Thoracic aorta (tissue), 2 donors: ENCODE measurements at regions not wholly inside any gene's neighbourhood (a gene's known extent, or its start where the extent isn't known, plus 50 kb on each side); places are given as distances from the start of the nearest gene placed in this dataset.

ENCODE experiments used
- ATAC-seq: fragments of 150-250 bp; one replicate; pipeline ENCODE4 v1.8.0; 2017; ENCODE audit warnings: low read depth; ENCODE audit not compliant: insufficient number of reproducible peaks, low FRiP score
- DNase-seq: peaks from one replicate; pipeline ENCODE4 v3.0.0-alpha.2; 2020; ENCODE audit warnings: low spot score
- H3K27ac ChIP-seq, 2 donors: fragments of 200-600 bp; sonication (generic); 1 replicate in 1 of 2; 2 replicates in 1 of 2; pipeline ENCODE4 v1.5.1; 2016; ENCODE audit warnings: mild to moderate bottlenecking in 2 of 2, moderate library complexity in 2 of 2
- H3K27me3 ChIP-seq: fragments of 200-600 bp; sonication (generic); replicated peaks from 2 replicates; pipeline ENCODE4 v1.6.0; 2016; ENCODE audit warnings: mild to moderate bottlenecking; ENCODE audit not compliant: insufficient read depth
- H3K36me3 ChIP-seq: fragments of 200-600 bp; sonication (generic); one replicate; pipeline ENCODE4 v1.5.1; 2016
- H3K4me1 ChIP-seq, 2 donors: fragments of 200-600 bp; sonication (generic); 1 replicate in 1 of 2; 2 replicates in 1 of 2; pipeline versions ENCODE4 v1.5.1 to v1.6.0; 2016; ENCODE audit warnings: low read depth in 2 of 2, mild to moderate bottlenecking in 1 of 2; ENCODE audit not compliant: control insufficient read depth in 1 of 2
- H3K4me3 ChIP-seq: fragments of 200-600 bp; sonication (generic); 2 replicates; pipeline ENCODE4 v1.5.1; 2016; ENCODE audit warnings: mild to moderate bottlenecking
- H3K9me3 ChIP-seq: fragments of 200-600 bp; sonication (generic); 2 replicates; pipeline ENCODE4 v1.5.1; 2016
- CTCF ChIP-seq: fragments of 200-600 bp; sonication (generic); IDR thresholded peaks from one replicate; pipeline ENCODE4 v1.5.1; 2019; ENCODE audit warnings: antibody characterized with exemption

- ATAC-seq (no peak), DNase-seq (no peak)
- Histone ChIP-seq H3K27me3 (no peaks in the 10 kb centered on the region), H3K36me3 (no peaks in the 10 kb centered on the region), H3K4me3 (no peak overlapping the region), H3K27ac (no peak overlapping the region), H3K4me1 (no peaks in the 10 kb centered on the region), H3K9me3 (no peaks in the 10 kb centered on the region)
- TF ChIP-seq CTCF, result no peak
Observed at GRCh38 chr5:39942606-39943005, 517.8 kb upstream of the DAB2 start.

GRCh38 chr5:39941416-39941815, 516.6 kb upstream of the DAB2 start:
- ATAC-seq (no peak), DNase-seq (no peak)
- no peaks in the 10 kb centered on the region for H3K9me3 ChIP-seq
- no peak for TF ChIP-seq CTCF
- H3K4me3 ChIP-seq, result no peak overlapping the region
- no peaks in the 10 kb centered on the region for H3K27me3 ChIP-seq
- H3K4me1 ChIP-seq, result no peaks in the 10 kb centered on the region
- no peaks in the 10 kb centered on the region for H3K36me3 ChIP-seq
- no peak overlapping the region for H3K27ac ChIP-seq

- Histone ChIP-seq H3K36me3 (no peaks in the 10 kb centered on the region), H3K4me1 (no peaks in the 10 kb centered on the region), H3K4me3 (no peak overlapping the region), H3K9me3 (no peaks in the 10 kb centered on the region), H3K27me3 (no peaks in the 10 kb centered on the region), H3K27ac (no peak overlapping the region)
- DNase-seq, result no peak
- ATAC-seq, result no peak
- no peak for TF ChIP-seq CTCF
Observed at GRCh38 chr5:39934830-39935229, 510.1 kb upstream of the DAB2 start.

GRCh38 chr5:39933061-39933460, 508.3 kb upstream of the DAB2 start:
- Histone ChIP-seq H3K9me3 (no peaks in the 10 kb centered on the region), H3K4me1 (no peaks in the 10 kb centered on the region), H3K27ac (no peak overlapping the region), H3K4me3 (no peak overlapping the region), H3K27me3 (no peaks in the 10 kb centered on the region), H3K36me3 (no peaks in the 10 kb centered on the region)
- no peak for TF ChIP-seq CTCF
- DNase-seq (no peak), ATAC-seq (no peak)

GRCh38 chr5:39928709-39929108, 503.9 kb upstream of the DAB2 start:
- Histone ChIP-seq H3K4me3 (no peak overlapping the region), H3K27me3 (no peaks in the 10 kb centered on the region), H3K4me1 (no peaks in the 10 kb centered on the region), H3K36me3 (no peaks in the 10 kb centered on the region), H3K27ac (no peak overlapping the region), H3K9me3 (no peaks in the 10 kb centered on the region)
- no peak for ATAC-seq
- TF ChIP-seq CTCF, result no peak
- DNase-seq, result no peak
